Ascending aorta (tissue), 2 donors: ENCODE measurements at regions not wholly inside any gene's neighbourhood (a gene's known extent, or its start where the extent isn't known, plus 50 kb on each side); places are given as distances from the start of the nearest gene placed in this dataset.

Experiments
- DNase-seq, 2 donors: peaks; one replicate each; pipeline ENCODE4 v3.0.0-alpha.2; 2019; ENCODE audit warnings: low spot score in 2 of 2
- H3K27ac ChIP-seq, 2 donors: fragments of 200-600 bp; sonication (generic); one replicate each; pipeline ENCODE4 v1.5.1; 2016 to 2017; ENCODE audit warnings: mild to moderate bottlenecking in 1 of 2
- H3K27me3 ChIP-seq: fragments of 200-600 bp; sonication (generic); one replicate; pipeline ENCODE4 v1.5.1; 2017
- H3K36me3 ChIP-seq, 2 donors: fragments of 200-600 bp; sonication (generic); one replicate each; pipeline ENCODE4 v1.5.1; 2016
- H3K4me1 ChIP-seq, 2 donors: fragments of 200-600 bp; sonication (generic); one replicate each; pipeline ENCODE4 v1.5.1; 2016 to 2017; ENCODE audit warnings: mild to moderate bottlenecking in 1 of 2
- H3K4me3 ChIP-seq, 2 donors: fragments of 200-600 bp; sonication (generic); one replicate each; pipeline ENCODE4 v1.5.1; 2016 to 2017; ENCODE audit warnings: mild to moderate bottlenecking in 1 of 2
- H3K9me3 ChIP-seq, 2 donors: fragments of 200-600 bp; sonication (generic); one replicate each; pipeline ENCODE4 v1.5.1; 2016
- intact Hi-C: fragments of 100-400 bp; cut with DNase I; formaldehyde crosslinking; loops from one replicate; pipeline ENCODE4 v1.15.1; 2023
- TF ChIP-seq, protein P1 (sequence below), 3 experiments: fragments of 200-600 bp in 2 of 3; fragments of 450-650 bp in 1 of 3; sonication (generic) in 2 of 3; IDR thresholded peaks; one replicate each; pipeline ENCODE4 v1.5.1; 2016 to 2019; ENCODE audit warnings: antibody characterized with exemption in 3 of 3, mild to moderate bottlenecking in 1 of 3, moderate library complexity in 1 of 3

DNA sequence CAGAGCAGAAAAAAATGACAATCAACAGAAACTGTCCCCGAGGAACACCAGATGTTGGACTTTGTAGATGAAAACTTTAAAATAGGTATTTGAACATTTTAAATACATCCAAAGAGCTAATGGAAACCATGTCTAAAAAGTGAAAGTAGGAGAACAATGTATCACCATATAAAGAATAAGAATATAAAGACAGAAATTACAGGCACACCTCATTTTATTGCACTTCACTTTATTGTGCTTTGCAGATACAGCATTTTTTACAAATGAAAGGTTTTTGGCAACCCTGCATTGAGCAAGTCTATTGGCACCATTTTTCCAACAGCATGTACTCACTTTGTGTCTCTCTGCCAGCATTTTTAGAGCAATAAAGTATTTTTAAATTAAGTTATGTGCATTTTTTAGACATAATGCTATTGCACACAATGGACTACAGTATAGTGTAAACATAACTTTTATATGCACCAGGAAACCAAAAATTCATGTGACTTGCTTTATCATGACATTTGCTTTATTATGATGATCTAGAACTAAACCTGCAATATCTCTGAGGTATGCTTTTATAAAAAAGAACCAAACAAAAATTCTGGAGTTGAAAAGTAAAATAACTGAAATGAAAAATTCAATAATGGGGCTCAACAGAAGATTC, 212.4 kb upstream of the CASK start:
- Histone ChIP-seq H3K9me3 (peaks cover 0 to 16% of the 10 kb centered on the region in 2 donors), H3K4me1 (no peaks in the 10 kb centered on the region), H3K4me3 (no peak overlapping the region), H3K27ac (no peak overlapping the region), H3K27me3 (no peaks in the 10 kb centered on the region), H3K36me3 (no peaks in the 10 kb centered on the region)
- no peak for DNase-seq
- intact Hi-C loops: no loop called here
- TF ChIP-seq, protein P1, sequence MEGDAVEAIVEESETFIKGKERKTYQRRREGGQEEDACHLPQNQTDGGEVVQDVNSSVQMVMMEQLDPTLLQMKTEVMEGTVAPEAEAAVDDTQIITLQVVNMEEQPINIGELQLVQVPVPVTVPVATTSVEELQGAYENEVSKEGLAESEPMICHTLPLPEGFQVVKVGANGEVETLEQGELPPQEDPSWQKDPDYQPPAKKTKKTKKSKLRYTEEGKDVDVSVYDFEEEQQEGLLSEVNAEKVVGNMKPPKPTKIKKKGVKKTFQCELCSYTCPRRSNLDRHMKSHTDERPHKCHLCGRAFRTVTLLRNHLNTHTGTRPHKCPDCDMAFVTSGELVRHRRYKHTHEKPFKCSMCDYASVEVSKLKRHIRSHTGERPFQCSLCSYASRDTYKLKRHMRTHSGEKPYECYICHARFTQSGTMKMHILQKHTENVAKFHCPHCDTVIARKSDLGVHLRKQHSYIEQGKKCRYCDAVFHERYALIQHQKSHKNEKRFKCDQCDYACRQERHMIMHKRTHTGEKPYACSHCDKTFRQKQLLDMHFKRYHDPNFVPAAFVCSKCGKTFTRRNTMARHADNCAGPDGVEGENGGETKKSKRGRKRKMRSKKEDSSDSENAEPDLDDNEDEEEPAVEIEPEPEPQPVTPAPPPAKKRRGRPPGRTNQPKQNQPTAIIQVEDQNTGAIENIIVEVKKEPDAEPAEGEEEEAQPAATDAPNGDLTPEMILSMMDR (IDR thresholded peaks at IDR 0.05): no peak

DNA sequence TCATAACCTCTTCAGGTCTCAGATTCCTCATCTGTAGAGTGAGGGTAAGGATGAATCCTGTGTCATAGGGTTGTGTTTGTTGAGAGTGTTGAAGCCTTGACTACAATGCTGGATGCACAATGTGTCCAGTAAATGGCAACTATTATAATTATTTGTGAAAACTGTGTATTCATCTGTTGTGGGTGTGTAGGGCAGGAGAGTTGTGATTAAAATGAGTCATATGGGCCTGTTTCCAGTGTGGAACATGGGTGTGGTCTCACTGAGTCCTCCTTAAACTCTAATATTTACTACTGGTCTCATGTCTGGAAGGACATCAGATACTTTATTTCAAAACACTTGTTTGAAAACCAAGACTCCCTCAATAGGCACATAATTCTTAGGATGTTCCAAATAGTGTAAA, 208.5 kb upstream of the CASK start:
- no peak for DNase-seq

DNA sequence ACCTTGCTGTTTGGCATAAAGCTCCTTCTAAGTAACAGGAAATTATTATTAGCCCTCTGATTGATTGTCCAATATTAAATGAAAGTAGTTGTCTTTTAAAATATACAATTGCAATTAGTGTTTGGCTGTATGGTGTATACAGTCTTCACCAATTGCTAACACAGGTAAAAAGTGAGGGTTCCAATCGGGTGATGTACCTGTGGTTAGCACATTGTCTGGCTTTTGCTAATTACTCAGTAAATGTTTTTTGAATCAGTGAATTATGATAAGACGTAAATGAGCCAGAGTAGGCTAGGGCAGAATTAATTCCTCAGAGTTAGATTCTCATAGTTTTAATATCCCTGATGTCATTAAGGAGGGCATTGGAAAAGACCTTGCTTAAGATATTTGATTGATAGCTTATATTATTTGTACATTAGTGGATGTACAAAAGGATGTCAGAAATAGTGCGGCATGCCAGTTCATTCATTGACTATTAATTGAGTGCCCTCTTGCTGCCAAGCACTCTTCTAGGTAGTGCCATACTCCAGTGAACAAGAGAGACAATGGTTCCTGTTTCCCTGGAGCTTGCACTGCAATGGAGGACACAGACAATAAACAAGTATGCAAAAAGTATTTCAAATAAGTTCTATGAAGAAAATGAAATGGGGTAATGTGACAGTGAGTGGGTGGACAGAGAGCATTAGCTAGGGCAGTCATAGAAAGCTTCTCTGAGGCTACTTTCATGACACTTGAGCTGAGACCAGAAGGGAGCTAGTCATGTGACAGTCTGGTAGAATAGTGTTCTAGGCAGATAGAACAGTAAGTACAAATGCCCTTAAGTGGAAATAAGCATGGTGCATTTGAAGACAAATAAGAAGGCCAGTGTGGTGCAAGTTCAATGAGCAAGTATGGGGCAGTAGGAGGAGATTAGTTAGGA, 205.9 kb upstream of the CASK start:
- no peaks in the 10 kb centered on the region for H3K27me3 ChIP-seq
- H3K27ac ChIP-seq: no peak overlapping the region
- DNase-seq: no peak
- no peaks in the 10 kb centered on the region for H3K36me3 ChIP-seq
- TF ChIP-seq, protein P1 (IDR thresholded peaks at IDR 0.05): no peak
- no peak overlapping the region for H3K4me3 ChIP-seq
- H3K9me3 ChIP-seq: no peaks in the 10 kb centered on the region
- intact Hi-C loops: no loop called here
- H3K4me1 ChIP-seq: no peaks in the 10 kb centered on the region

More for the DNA sequence above, 208.5 kb upstream of the CASK start:
- intact Hi-C loops: no loop called here
- H3K9me3 ChIP-seq: no peaks in the 10 kb centered on the region
- H3K4me1 ChIP-seq: no peaks in the 10 kb centered on the region
- no peak overlapping the region for H3K4me3 ChIP-seq
- no peak overlapping the region for H3K27ac ChIP-seq
- H3K27me3 ChIP-seq: no peaks in the 10 kb centered on the region
- TF ChIP-seq, protein P1 (IDR thresholded peaks at IDR 0.05): no peak
- no peaks in the 10 kb centered on the region for H3K36me3 ChIP-seq

DNA sequence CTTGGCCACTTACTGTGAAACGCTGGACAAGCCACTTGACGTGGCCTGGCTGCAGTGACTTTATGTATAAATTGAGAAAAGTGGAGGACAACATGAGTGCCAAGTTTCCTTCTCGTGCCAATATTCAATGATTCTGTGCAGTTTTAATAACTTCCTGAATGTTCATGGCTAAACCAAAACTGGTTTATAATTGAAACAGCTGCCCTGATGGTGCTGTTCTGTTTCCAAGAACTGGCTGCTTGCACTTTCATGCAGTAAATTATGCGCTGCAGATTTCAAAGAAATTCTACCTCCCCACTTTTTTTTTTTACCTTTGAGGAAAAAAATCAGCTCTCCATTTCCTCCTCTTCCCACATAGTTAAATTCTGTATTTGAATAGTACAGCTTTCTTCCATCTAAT, 205.2 kb upstream of the CASK start:
- TF ChIP-seq, protein P1 (IDR thresholded peaks at IDR 0.05): no peak
- peak overlapping the region in 1 of 2 donors; percentile 20 for H3K27ac ChIP-seq
- no peak for DNase-seq
- no peak overlapping the region for H3K4me3 ChIP-seq
- H3K4me1 ChIP-seq: no peaks in the 10 kb centered on the region
- intact Hi-C loops: no loop called here
- no peaks in the 10 kb centered on the region for H3K36me3 ChIP-seq
- no peaks in the 10 kb centered on the region for H3K9me3 ChIP-seq
- H3K27me3 ChIP-seq: no peaks in the 10 kb centered on the region

DNA sequence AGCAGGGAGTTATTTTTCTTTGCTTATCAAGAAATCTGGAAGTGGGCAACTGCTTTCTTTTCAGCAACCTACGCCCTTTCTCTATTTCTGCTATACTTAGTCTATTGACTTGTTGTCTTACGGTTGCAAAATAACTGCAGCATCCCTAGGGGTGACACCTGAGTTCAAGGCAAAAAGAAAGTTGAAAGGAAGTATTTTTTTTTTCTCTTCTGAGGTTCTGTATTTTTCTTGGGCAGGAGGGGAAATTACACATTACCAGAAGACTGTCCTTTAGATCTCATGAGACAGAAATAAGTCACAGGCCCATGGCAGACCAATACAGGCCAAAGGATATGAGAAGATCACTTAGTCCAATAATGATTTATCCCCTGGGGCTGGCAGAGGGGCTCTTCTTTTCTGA, 204.7 kb upstream of the CASK start:
- Histone ChIP-seq H3K9me3 (no peaks in the 10 kb centered on the region), H3K4me1 (no peaks in the 10 kb centered on the region)
- intact Hi-C loops: no loop called here

More for the DNA sequence above, 204.7 kb upstream of the CASK start:
- DNase-seq: no peak
- Histone ChIP-seq H3K36me3 (no peaks in the 10 kb centered on the region), H3K27ac (peak overlapping the region in 1 of 2 donors; percentile 20), H3K4me3 (no peak overlapping the region), H3K27me3 (no peaks in the 10 kb centered on the region)
- TF ChIP-seq, protein P1 (IDR thresholded peaks at IDR 0.05): no peak
